Ovary (tissue), 7 donors: ENCODE measurements at regions not wholly inside any gene's neighbourhood (a gene's known extent, or its start where the extent isn't known, plus 50 kb on each side); places are given as distances from the start of the nearest gene placed in this dataset.

Experiments
- DNase-seq, 5 donors: peaks; one replicate each; pipeline ENCODE4 v3.0.0-alpha.2; 2019 to 2020
- H3K27ac ChIP-seq, 2 donors: fragments of 200-600 bp; one replicate each; pipeline versions ENCODE4 v1.5.1 to v1.8.0; 2019 to 2022
- H3K27me3 ChIP-seq: fragments of 200-600 bp; one replicate; pipeline ENCODE4 v1.8.0; 2022
- H3K36me3 ChIP-seq: fragments of 200-600 bp; sonication (generic); one replicate; pipeline ENCODE4 v1.5.1; 2019
- H3K4me1 ChIP-seq: one replicate; pipeline ENCODE4 v1.8.1; 2013; ENCODE audit warnings: mild to moderate bottlenecking, moderate library complexity; ENCODE audit not compliant: insufficient read depth
- H3K4me3 ChIP-seq: fragments of 200-600 bp; sonication (generic); one replicate; pipeline ENCODE4 v1.5.1; 2017
- H3K9me3 ChIP-seq, 2 donors: fragments of 200-600 bp in 1 of 2; sonication (generic) in 1 of 2; one replicate each; pipeline versions ENCODE4 v1.5.1 to v1.8.1; 2013 to 2019; ENCODE audit warnings: mild to moderate bottlenecking in 1 of 2, moderate library complexity in 1 of 2
- EP300 ChIP-seq: sonication (generic); formaldehyde crosslinking; IDR thresholded peaks from one replicate; pipeline ENCODE4 v1.6.1; 2017; ENCODE audit warnings: antibody characterized with exemption
- POLR2A ChIP-seq: fragments of 450-650 bp; IDR thresholded peaks from one replicate; pipeline ENCODE4 v1.6.1; 2017; ENCODE audit warnings: antibody characterized with exemption, mild to moderate bottlenecking, moderate library complexity
- WGBS, 3 donors: extraction: QIAGEN DNeasy Blood & Tissue Kit in 1 of 3; methylation state at CpG; one replicate each; pipeline versions ENCODE4 v1.1.5 to v1.1.7; 2013 to 2017; 5-methylcytosine and 5-hydroxymethylcytosine counted together
- intact Hi-C, 4 donors: fragments of 100-400 bp; cut with DNase I; formaldehyde crosslinking; loops; one replicate each; pipeline versions ENCODE4 v1.11.0 to v1.15.1; 2022 to 2023
- TF ChIP-seq, protein P1 (sequence below), 3 donors: fragments of 450-650 bp in 2 of 3; fragments of 200-600 bp in 1 of 3; IDR thresholded peaks; one replicate each; pipeline versions ENCODE4 v1.5.1 to v1.8.0; 2016 to 2022; ENCODE audit warnings: antibody characterized with exemption in 3 of 3, mild to moderate bottlenecking in 1 of 3
- donor health status: DM: no; HTN: no; CAD: no; lungs with moderate emphysema.
- donor health status: DM: no; HTN: no; CAD: no.
- donor health status: Bipolar disorder and iron deficiency.
- donor health status: DM: no; HTN: no; CAD: no.
- donor health status: DM: yes; HTN: yes; CAD: no.

DNA sequence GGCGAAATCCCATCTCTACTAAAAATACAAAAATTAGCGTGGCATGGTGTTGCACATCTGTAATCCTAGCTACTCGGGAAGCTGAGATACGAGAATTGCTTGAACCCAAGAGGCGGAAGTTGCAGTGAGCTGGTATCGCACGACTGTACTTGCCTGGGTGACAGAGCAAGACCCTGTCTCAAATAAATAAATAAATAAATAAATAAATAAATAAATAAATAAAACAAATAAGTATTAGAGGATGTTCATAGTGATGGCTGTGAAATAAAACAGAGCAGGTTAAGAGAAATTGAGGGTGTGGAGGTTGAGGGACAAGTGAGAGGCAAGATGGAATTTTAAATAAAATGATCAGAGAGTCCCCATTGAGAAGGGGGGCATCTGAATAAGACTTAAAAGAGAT lies 124.7 kb upstream of the DST start:
- no peak for DNase-seq
- no peaks in the 10 kb centered on the region for H3K36me3 ChIP-seq
- H3K9me3 ChIP-seq, result no peaks in the 10 kb centered on the region
- no peak overlapping the region for H3K27ac ChIP-seq
- no peak for TF ChIP-seq POLR2A
- TF ChIP-seq, protein P1, sequence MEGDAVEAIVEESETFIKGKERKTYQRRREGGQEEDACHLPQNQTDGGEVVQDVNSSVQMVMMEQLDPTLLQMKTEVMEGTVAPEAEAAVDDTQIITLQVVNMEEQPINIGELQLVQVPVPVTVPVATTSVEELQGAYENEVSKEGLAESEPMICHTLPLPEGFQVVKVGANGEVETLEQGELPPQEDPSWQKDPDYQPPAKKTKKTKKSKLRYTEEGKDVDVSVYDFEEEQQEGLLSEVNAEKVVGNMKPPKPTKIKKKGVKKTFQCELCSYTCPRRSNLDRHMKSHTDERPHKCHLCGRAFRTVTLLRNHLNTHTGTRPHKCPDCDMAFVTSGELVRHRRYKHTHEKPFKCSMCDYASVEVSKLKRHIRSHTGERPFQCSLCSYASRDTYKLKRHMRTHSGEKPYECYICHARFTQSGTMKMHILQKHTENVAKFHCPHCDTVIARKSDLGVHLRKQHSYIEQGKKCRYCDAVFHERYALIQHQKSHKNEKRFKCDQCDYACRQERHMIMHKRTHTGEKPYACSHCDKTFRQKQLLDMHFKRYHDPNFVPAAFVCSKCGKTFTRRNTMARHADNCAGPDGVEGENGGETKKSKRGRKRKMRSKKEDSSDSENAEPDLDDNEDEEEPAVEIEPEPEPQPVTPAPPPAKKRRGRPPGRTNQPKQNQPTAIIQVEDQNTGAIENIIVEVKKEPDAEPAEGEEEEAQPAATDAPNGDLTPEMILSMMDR (IDR thresholded peaks at IDR 0.05), result no peak
- no peak for TF ChIP-seq EP300
- H3K4me1 ChIP-seq, result peaks cover 6% of the 10 kb centered on the region
- intact Hi-C loops, result no loop called here
- H3K27me3 ChIP-seq, result no peaks in the 10 kb centered on the region
- WGBS, 3 donors, result 91 to 97% (median 96%) methylated on average over 7 of the region's 7 CpGs
- no peak overlapping the region for H3K4me3 ChIP-seq

DNA sequence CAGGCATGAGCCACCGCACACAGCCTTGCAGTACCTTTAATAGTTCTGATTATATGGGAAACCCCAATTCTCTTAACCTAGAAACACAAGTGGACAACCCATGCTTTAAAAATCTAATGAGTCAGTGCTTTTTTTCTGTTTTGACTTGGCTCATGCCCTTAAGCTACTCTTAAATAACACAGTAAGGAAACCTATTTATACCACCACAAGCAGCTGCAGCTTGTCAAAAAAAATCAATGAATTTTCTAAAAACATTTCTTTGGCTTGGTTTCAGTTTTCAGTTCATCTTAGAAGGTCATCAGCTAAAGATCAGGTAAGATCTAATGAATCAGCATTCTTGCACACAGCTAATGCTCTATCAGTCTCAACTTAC lies 124.1 kb upstream of the DST start:
- Histone ChIP-seq H3K27ac (no peak overlapping the region), H3K4me3 (no peak overlapping the region), H3K9me3 (no peaks in the 10 kb centered on the region), H3K36me3 (no peaks in the 10 kb centered on the region), H3K27me3 (no peaks in the 10 kb centered on the region), H3K4me1 (peaks cover 6% of the 10 kb centered on the region)
- no peak for DNase-seq
- TF ChIP-seq, protein P1 (IDR thresholded peaks at IDR 0.05), result no peak
- TF ChIP-seq EP300 (no peak), POLR2A (no peak)
- WGBS, 3 donors, result 70 to 84% (median 80%) methylated on average over 1 of the region's 1 CpG
- intact Hi-C loops, result no loop called here

DNA sequence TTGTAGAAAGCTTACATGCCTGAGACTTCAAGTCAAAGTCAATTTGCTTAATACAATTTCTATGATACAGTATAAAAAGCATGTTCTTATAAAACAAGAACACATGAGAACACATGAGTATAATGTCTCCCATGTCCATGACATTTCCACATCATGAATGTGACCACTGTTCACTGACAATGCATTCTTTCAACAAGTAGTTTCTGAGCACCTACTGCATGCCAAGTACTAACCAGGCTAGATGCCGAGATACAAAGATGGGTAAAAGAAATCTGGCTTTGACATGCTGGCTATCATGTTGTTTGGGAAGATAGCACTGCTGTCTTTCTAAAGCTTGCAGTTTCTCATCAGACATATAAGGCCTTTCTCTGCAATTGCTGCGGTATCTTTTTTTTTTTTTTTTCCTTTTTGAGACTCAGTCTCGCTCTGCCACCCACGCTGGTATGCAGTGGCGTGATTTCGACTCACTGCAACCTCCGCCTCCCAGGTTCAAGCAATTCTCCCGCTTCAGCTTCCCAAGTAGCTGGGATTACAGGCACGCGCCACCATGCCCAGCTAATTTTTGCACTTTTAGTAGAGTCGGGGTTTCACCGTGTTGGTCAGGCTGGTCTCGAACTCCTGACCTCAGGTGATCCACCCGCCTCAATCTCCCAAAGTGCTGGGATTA lies 123.6 kb upstream of the DST start:
- DNase-seq, result no peak
- H3K4me1 ChIP-seq, result peaks cover 6% of the 10 kb centered on the region
- H3K4me3 ChIP-seq, result no peak overlapping the region
- TF ChIP-seq, protein P1 (IDR thresholded peaks at IDR 0.05), result no peak
- TF ChIP-seq EP300 (no peak), POLR2A (no peak)
- 93 to 94% (median 93%) methylated on average over 14 of the region's 14 CpGs for WGBS, 3 donors
- no peak overlapping the region for H3K27ac ChIP-seq
- no peaks in the 10 kb centered on the region for H3K27me3 ChIP-seq
- H3K9me3 ChIP-seq, result no peaks in the 10 kb centered on the region
- H3K36me3 ChIP-seq, result no peaks in the 10 kb centered on the region
- intact Hi-C loops, result no loop called here

DNA sequence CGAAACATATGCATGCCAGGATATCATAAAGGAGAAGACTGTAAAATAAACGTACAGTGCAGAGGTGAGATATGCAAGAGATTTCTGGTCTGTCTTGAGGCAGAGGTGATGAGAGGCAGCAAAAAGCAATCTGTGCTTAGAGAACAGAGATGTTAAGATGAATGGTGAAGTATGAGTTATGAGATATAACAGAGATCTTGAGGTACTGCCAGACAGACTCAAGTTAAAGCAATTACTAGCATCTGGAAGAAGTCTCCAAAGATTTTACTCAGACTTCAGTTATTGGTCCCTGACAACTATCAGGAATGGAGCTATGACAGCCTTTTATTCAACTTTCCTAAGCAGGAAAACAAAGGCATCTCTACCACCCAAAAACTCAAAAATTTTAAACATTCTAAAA lies 122.8 kb upstream of the DST start:
- Histone ChIP-seq H3K36me3 (no peaks in the 10 kb centered on the region), H3K27me3 (no peaks in the 10 kb centered on the region), H3K27ac (no peak overlapping the region), H3K4me1 (peaks cover 8% of the 10 kb centered on the region), H3K4me3 (no peak overlapping the region), H3K9me3 (no peaks in the 10 kb centered on the region)
- 85 to 92% (median 85%) methylated on average over 2 of the region's 2 CpGs for WGBS, 3 donors
- intact Hi-C loops, result no loop called here
- TF ChIP-seq POLR2A, result no peak
- TF ChIP-seq, protein P1 (IDR thresholded peaks at IDR 0.05), result no peak
- no peak for TF ChIP-seq EP300
- no peak for DNase-seq
